Glutamatergic neuron (in vitro differentiated cells): ENCODE measurements at regions not wholly inside any gene's neighbourhood (a gene's known extent, or its start where the extent isn't known, plus 50 kb on each side); places are given as distances from the start of the nearest gene placed in this dataset.

Experiments
- DNase-seq: peaks from one replicate; pipeline ENCODE4 v3.0.0; 2022
- H3K27ac Mint-ChIP-seq: one replicate; pipeline ENCODE4 v1.8.0; 2020; ENCODE audit warnings: mild to moderate bottlenecking, mixed read lengths, inconsistent platforms; ENCODE audit not compliant: unreplicated experiment
- H3K27me3 Mint-ChIP-seq: one replicate; pipeline ENCODE4 v1.8.0; 2020; ENCODE audit warnings: mild to moderate bottlenecking, moderate library complexity, mixed read lengths, inconsistent platforms; ENCODE audit not compliant: unreplicated experiment
- H3K36me3 Mint-ChIP-seq: one replicate; pipeline ENCODE4 v1.8.0; 2020; ENCODE audit warnings: mild to moderate bottlenecking, mixed read lengths, inconsistent platforms; ENCODE audit not compliant: unreplicated experiment
- H3K4me1 Mint-ChIP-seq: one replicate; pipeline ENCODE4 v1.8.0; 2020; ENCODE audit warnings: mild to moderate bottlenecking, low read depth, mixed read lengths, inconsistent platforms; ENCODE audit not compliant: unreplicated experiment
- H3K4me3 Mint-ChIP-seq: one replicate; pipeline ENCODE4 v1.8.0; 2020; ENCODE audit warnings: mild to moderate bottlenecking, mixed read lengths, inconsistent platforms; ENCODE audit not compliant: unreplicated experiment
- H3K9me3 Mint-ChIP-seq: one replicate; pipeline ENCODE4 v1.8.0; 2020; ENCODE audit warnings: mild to moderate bottlenecking, moderate library complexity, mixed read lengths, inconsistent platforms; ENCODE audit not compliant: unreplicated experiment
- TF ChIP-seq, protein P1 (sequence below): fragments of 200-600 bp; sonication (generic); IDR thresholded peaks from one replicate; pipeline ENCODE4 v1.5.0; 2021; ENCODE audit not compliant: partially characterized antibody, unreplicated experiment

GRCh38 chr4:127559981-127560380 is 72.8 kb upstream of the INTU start:
- H3K4me1 Mint-ChIP-seq = no peaks in the 10 kb centered on the region
- H3K4me3 Mint-ChIP-seq = no peak overlapping the region
- TF ChIP-seq, protein P1, sequence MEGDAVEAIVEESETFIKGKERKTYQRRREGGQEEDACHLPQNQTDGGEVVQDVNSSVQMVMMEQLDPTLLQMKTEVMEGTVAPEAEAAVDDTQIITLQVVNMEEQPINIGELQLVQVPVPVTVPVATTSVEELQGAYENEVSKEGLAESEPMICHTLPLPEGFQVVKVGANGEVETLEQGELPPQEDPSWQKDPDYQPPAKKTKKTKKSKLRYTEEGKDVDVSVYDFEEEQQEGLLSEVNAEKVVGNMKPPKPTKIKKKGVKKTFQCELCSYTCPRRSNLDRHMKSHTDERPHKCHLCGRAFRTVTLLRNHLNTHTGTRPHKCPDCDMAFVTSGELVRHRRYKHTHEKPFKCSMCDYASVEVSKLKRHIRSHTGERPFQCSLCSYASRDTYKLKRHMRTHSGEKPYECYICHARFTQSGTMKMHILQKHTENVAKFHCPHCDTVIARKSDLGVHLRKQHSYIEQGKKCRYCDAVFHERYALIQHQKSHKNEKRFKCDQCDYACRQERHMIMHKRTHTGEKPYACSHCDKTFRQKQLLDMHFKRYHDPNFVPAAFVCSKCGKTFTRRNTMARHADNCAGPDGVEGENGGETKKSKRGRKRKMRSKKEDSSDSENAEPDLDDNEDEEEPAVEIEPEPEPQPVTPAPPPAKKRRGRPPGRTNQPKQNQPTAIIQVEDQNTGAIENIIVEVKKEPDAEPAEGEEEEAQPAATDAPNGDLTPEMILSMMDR = no peak
- DNase-seq = no peak
- H3K9me3 Mint-ChIP-seq = peaks cover 3% of the 10 kb centered on the region
- H3K27ac Mint-ChIP-seq = no peak overlapping the region
- no peaks in the 10 kb centered on the region for H3K27me3 Mint-ChIP-seq
- no peaks in the 10 kb centered on the region for H3K36me3 Mint-ChIP-seq

- H3K27me3 Mint-ChIP-seq = no peaks in the 10 kb centered on the region
- H3K4me3 Mint-ChIP-seq = no peak overlapping the region
- peaks cover 3% of the 10 kb centered on the region for H3K9me3 Mint-ChIP-seq
- no peaks in the 10 kb centered on the region for H3K4me1 Mint-ChIP-seq
- DNase-seq = no peak
- TF ChIP-seq, protein P1 = no peak
- H3K27ac Mint-ChIP-seq = no peak overlapping the region
- H3K36me3 Mint-ChIP-seq = no peaks in the 10 kb centered on the region
Measured at GRCh38 chr4:127560755-127561154, 72.0 kb upstream of the INTU start.

- no peak overlapping the region for H3K27ac Mint-ChIP-seq
- no peaks in the 10 kb centered on the region for H3K27me3 Mint-ChIP-seq
- peaks cover 5% of the 10 kb centered on the region for H3K4me1 Mint-ChIP-seq
- TF ChIP-seq, protein P1 = no peak
- DNase-seq = no peak
- no peaks in the 10 kb centered on the region for H3K9me3 Mint-ChIP-seq
- H3K36me3 Mint-ChIP-seq = no peaks in the 10 kb centered on the region
- H3K4me3 Mint-ChIP-seq = no peak overlapping the region
Measured at GRCh38 chr4:127574643-127575042, 58.1 kb upstream of the INTU start.

DNA sequence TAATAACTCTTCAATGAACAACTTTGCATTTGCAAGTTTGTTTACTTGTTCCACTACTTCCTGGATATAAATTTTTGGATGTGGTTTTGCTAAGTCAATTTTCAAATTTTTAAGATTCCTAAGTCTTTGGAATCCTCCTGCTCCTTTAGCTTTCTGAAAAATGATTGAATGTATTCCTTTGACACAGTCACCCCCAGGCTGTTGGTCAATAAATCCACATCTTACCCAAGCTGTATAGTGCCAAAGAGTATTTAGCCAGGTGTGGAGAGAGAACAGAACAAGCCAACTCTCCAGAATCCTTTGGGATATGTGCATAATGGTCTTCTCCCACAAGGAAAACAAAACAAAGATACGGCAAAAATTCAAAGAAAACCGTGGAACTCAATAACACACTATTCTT is 56.9 kb upstream of the INTU start:
- Mint-ChIP-seq H3K9me3 (no peaks in the 10 kb centered on the region), H3K36me3 (no peaks in the 10 kb centered on the region), H3K4me3 (no peak overlapping the region), H3K4me1 (peaks cover 5% of the 10 kb centered on the region), H3K27me3 (no peaks in the 10 kb centered on the region), H3K27ac (no peak overlapping the region)
- TF ChIP-seq, protein P1 = no peak
- DNase-seq = no peak

DNA sequence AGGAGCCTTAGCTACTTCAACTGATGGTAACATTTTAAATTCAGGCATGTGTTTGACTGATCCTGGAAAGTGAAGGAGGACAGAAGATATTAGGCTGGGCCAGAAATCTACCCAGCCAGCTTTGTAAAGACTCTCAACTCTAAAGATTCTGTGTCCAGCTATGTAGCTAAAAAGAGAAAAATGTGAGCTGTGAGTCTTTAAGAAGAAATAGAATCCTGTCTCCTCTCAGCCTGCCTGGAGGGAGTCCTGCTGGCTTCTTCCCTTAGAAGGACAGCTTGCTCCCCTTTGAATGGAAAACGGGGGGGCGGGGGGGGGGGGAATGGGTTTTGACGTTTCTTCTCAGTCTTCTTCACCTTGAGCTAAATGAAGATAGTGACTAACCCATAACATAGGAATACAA is 54.3 kb upstream of the INTU start:
- H3K27ac Mint-ChIP-seq = no peak overlapping the region
- DNase-seq = no peak
- H3K4me1 Mint-ChIP-seq = peaks cover 5% of the 10 kb centered on the region
- TF ChIP-seq, protein P1 = no peak
- H3K4me3 Mint-ChIP-seq = no peak overlapping the region
- no peaks in the 10 kb centered on the region for H3K36me3 Mint-ChIP-seq
- peaks cover 1% of the 10 kb centered on the region for H3K27me3 Mint-ChIP-seq
- H3K9me3 Mint-ChIP-seq = peaks cover 2% of the 10 kb centered on the region
